Endodermal cell (in vitro differentiated cells): ENCODE measurements at regions not wholly inside any gene's neighbourhood (a gene's known extent, or its start where the extent isn't known, plus 50 kb on each side); places are given as distances from the start of the nearest gene placed in this dataset.

Experiments
- DNase-seq: peaks from one replicate; pipeline ENCODE4 v3.0.0-alpha.2; 2017
- H3K27ac ChIP-seq: 2 replicates; pipeline ENCODE4 v1.5.1; 2013; ENCODE audit warnings: mild to moderate bottlenecking, low read depth, low read length, moderate library complexity
- H3K27me3 ChIP-seq: 2 replicates; pipeline ENCODE4 v1.6.1; 2013; ENCODE audit warnings: mild to moderate bottlenecking, low read length, moderate library complexity; ENCODE audit not compliant: insufficient read depth, control insufficient read depth, poor library complexity, severe bottlenecking
- H3K36me3 ChIP-seq: 2 replicates; pipeline ENCODE4 v1.7.0; 2013; ENCODE audit warnings: mild to moderate bottlenecking, low read length, moderate library complexity; ENCODE audit not compliant: control insufficient read depth, insufficient read depth
- H3K4me1 ChIP-seq: one replicate; pipeline ENCODE4 v1.7.0; 2013; ENCODE audit warnings: low read length; ENCODE audit not compliant: control insufficient read depth, insufficient read depth
- H3K4me3 ChIP-seq: 2 replicates; pipeline ENCODE4 v1.5.1; 2013; ENCODE audit warnings: mild to moderate bottlenecking, low read length, moderate library complexity
- H3K9ac ChIP-seq: 2 replicates; pipeline ENCODE4 v1.6.1; 2013; ENCODE audit warnings: mild to moderate bottlenecking, low read length, moderate library complexity; ENCODE audit not compliant: poor library complexity, severe bottlenecking; ENCODE audit errors: extremely low read depth
- H3K9me3 ChIP-seq: 2 replicates; pipeline ENCODE4 v1.6.1; 2013; ENCODE audit warnings: mild to moderate bottlenecking, low read length, moderate library complexity; ENCODE audit not compliant: control insufficient read depth
- H3K27ac Mint-ChIP-seq: 2 replicates; pipeline ENCODE4 v1.8.0; 2020; ENCODE audit warnings: mixed read lengths
- H3K27me3 Mint-ChIP-seq: 2 replicates; pipeline ENCODE4 v1.8.0; 2021; ENCODE audit warnings: mild to moderate bottlenecking, mixed read lengths; ENCODE audit not compliant: insufficient read depth
- H3K36me3 Mint-ChIP-seq: 2 replicates; pipeline ENCODE4 v1.8.0; 2020; ENCODE audit warnings: low read depth, mixed read lengths
- H3K4me1 Mint-ChIP-seq: 2 replicates; pipeline ENCODE4 v1.8.0; 2020; ENCODE audit warnings: mixed read lengths
- H3K4me3 Mint-ChIP-seq: 2 replicates; pipeline ENCODE4 v1.8.0; 2020; ENCODE audit warnings: mild to moderate bottlenecking, moderate library complexity, mixed read lengths
- H3K9me3 Mint-ChIP-seq: 2 replicates; pipeline ENCODE4 v1.8.0; 2020; ENCODE audit warnings: mild to moderate bottlenecking, mixed read lengths
- WGBS, 2 experiments: methylation state at CpG; one replicate each; pipeline versions ENCODE4 v1.1.5 to v1.1.7; 2013; ENCODE audit warnings: missing lambda C conversion rate in 2 of 2, mixed read lengths in 1 of 2; ENCODE audit not compliant: insufficient coverage in 1 of 2, insufficient read length in 1 of 2; 5-methylcytosine and 5-hydroxymethylcytosine counted together
- TF ChIP-seq, protein P1 (sequence below): fragments of 200-600 bp; sonication (generic); conservative IDR thresholded peaks from 2 replicates; pipeline ENCODE4 v1.5.0; 2021; ENCODE audit warnings: antibody characterized with exemption, mild to moderate bottlenecking

DNA sequence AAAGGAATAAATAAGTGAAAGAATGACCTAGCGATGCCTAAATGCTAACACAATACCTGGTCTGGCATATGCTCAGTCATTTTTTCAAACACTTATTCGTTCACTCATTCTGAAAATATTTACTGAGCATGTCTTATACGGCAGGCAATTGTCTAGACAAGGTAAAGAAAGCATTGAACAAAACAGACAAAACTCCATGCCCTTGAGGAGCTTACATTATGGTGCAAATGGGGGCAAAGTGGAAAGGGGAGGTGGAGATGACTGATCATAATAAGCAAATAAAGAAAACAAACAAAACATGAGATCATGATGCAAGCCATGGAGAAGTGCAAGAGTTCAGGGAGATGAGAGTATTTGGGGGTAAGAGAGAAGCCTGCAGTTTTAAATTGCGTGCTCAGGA lies 334.6 kb upstream of the PPARGC1A start:
- no peak overlapping the region for H3K27ac ChIP-seq
- Mint-ChIP-seq H3K27ac (no peak overlapping the region), H3K9me3 (no peaks in the 10 kb centered on the region), H3K27me3 (no peaks in the 10 kb centered on the region), H3K4me1 (peaks cover 11% of the 10 kb centered on the region), H3K36me3 (no peaks in the 10 kb centered on the region), H3K4me3 (no peak overlapping the region)
- H3K4me1 ChIP-seq: no peaks in the 10 kb centered on the region
- no peaks in the 10 kb centered on the region for H3K36me3 ChIP-seq
- WGBS, 2 experiments: 92 to 100% methylated on average over 1 to 4 of the region's 4 CpGs
- no peak overlapping the region for H3K4me3 ChIP-seq
- TF ChIP-seq, protein P1, sequence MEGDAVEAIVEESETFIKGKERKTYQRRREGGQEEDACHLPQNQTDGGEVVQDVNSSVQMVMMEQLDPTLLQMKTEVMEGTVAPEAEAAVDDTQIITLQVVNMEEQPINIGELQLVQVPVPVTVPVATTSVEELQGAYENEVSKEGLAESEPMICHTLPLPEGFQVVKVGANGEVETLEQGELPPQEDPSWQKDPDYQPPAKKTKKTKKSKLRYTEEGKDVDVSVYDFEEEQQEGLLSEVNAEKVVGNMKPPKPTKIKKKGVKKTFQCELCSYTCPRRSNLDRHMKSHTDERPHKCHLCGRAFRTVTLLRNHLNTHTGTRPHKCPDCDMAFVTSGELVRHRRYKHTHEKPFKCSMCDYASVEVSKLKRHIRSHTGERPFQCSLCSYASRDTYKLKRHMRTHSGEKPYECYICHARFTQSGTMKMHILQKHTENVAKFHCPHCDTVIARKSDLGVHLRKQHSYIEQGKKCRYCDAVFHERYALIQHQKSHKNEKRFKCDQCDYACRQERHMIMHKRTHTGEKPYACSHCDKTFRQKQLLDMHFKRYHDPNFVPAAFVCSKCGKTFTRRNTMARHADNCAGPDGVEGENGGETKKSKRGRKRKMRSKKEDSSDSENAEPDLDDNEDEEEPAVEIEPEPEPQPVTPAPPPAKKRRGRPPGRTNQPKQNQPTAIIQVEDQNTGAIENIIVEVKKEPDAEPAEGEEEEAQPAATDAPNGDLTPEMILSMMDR: no peak
- no peaks in the 10 kb centered on the region for H3K9me3 ChIP-seq
- H3K9ac ChIP-seq: no peak overlapping the region
- H3K27me3 ChIP-seq: no peaks in the 10 kb centered on the region
- DNase-seq: no peak

DNA sequence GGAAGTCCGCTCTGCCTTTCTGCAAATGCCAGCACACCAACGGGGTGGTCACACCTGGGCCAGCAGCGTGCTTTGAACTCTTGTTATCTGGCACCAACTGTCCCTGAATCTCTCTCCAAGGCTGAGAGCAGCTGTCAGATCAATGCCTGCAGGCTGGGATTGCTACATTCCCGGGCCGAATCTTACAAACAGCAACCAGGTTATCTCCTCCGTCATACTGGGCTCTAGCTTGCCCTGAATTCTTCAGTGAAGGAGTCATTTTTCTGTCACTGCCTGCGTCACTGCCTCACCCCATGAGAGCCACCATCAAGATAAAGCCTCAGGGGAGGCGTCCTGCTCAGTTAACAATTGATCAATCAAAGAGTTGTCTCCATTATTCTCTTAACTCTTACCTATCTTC lies 329.4 kb upstream of the PPARGC1A start:
- Mint-ChIP-seq H3K4me1 (peaks cover 13% of the 10 kb centered on the region), H3K9me3 (peaks cover 5% of the 10 kb centered on the region), H3K4me3 (no peak overlapping the region), H3K27me3 (peaks cover 2% of the 10 kb centered on the region), H3K27ac (peak overlapping the region; percentile 32), H3K36me3 (no peaks in the 10 kb centered on the region)
- TF ChIP-seq, protein P1: no peak
- Histone ChIP-seq H3K9me3 (peaks cover 9% of the 10 kb centered on the region), H3K4me1 (no peaks in the 10 kb centered on the region), H3K4me3 (no peak overlapping the region), H3K9ac (no peak overlapping the region), H3K27ac (no peak overlapping the region), H3K27me3 (no peaks in the 10 kb centered on the region), H3K36me3 (no peaks in the 10 kb centered on the region)
- DNase-seq: peak; percentile 82
- 50 to 64% methylated on average over 8 of the region's 8 CpGs for WGBS, 2 experiments

DNA sequence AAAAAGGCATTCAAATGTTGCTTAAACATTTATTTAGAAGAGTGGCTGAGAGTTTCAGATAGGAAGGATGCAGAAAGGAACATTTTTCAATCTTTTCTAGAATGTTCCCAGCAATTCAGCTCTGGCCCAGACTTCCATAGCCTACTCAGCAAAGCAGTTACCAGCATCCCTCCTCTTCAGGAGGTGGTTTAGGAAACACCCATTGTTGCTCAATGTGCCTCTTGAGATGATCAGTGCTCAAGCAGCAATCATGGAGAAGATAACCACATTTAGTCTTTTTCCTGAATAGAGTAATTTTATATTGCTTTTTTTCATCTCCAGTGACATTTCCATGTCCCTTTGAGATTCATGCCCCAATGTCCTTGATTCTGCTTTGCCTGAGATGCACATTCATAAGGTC lies 328.7 kb upstream of the PPARGC1A start:
- H3K27ac ChIP-seq: no peak overlapping the region
- Mint-ChIP-seq H3K4me1 (peaks cover 13% of the 10 kb centered on the region), H3K4me3 (no peak overlapping the region), H3K36me3 (no peaks in the 10 kb centered on the region), H3K27me3 (peaks cover 2% of the 10 kb centered on the region), H3K9me3 (peaks cover 5% of the 10 kb centered on the region), H3K27ac (peak overlapping the region; percentile 32)
- no peaks in the 10 kb centered on the region for H3K4me1 ChIP-seq
- H3K4me3 ChIP-seq: peak overlapping the region; percentile 21
- H3K9ac ChIP-seq: no peak overlapping the region
- DNase-seq: no peak
- H3K36me3 ChIP-seq: no peaks in the 10 kb centered on the region
- TF ChIP-seq, protein P1: no peak
- H3K9me3 ChIP-seq: peaks cover 9% of the 10 kb centered on the region
- no peaks in the 10 kb centered on the region for H3K27me3 ChIP-seq
